Right atrium auricular region (tissue), 2 donors: ENCODE measurements at regions not wholly inside any gene's neighbourhood (a gene's known extent, or its start where the extent isn't known, plus 50 kb on each side); places are given as distances from the start of the nearest gene placed in this dataset.

Experiments
- DNase-seq: peaks from one replicate; pipeline ENCODE4 v3.0.0-alpha.2; 2019; ENCODE audit warnings: low spot score
- H3K27ac ChIP-seq, 2 donors: fragments of 200-600 bp; sonication (generic); 1 replicate in 1 of 2; 2 replicates in 1 of 2; pipeline ENCODE4 v1.5.1; 2016 to 2019
- H3K27me3 ChIP-seq, 2 donors: fragments of 200-600 bp; sonication (generic); one replicate each; pipeline versions ENCODE4 v1.5.1 to v1.6.0; 2017 to 2019
- H3K36me3 ChIP-seq: fragments of 200-600 bp; sonication (generic); one replicate; pipeline ENCODE4 v1.5.1; 2016
- H3K4me1 ChIP-seq, 2 donors: fragments of 200-600 bp; sonication (generic); one replicate each; pipeline versions ENCODE4 v1.5.1 to v1.6.0; 2017 to 2019
- H3K4me3 ChIP-seq, 2 donors: fragments of 200-600 bp; sonication (generic); 1 replicate in 1 of 2; 2 replicates in 1 of 2; pipeline ENCODE4 v1.5.1; 2017 to 2019; ENCODE audit warnings: mild to moderate bottlenecking in 1 of 2, moderate library complexity in 1 of 2
- H3K9me3 ChIP-seq, 2 donors: fragments of 200-600 bp; sonication (generic); one replicate each; pipeline ENCODE4 v1.5.1; 2019
- CTCF ChIP-seq, 2 donors: fragments of 200-600 bp; sonication (generic); IDR thresholded peaks; one replicate each; pipeline ENCODE4 v1.5.1; 2019; ENCODE audit warnings: antibody characterized with exemption in 2 of 2

- Histone ChIP-seq H3K4me1 (no peaks in the 10 kb centered on the region), H3K4me3 (no peak overlapping the region), H3K9me3 (no peaks in the 10 kb centered on the region), H3K27me3 (no peaks in the 10 kb centered on the region), H3K36me3 (no peaks in the 10 kb centered on the region), H3K27ac (no peak overlapping the region)
- DNase-seq: no peak
- TF ChIP-seq CTCF (IDR thresholded peaks at IDR 0.05): no peak
These were observed 436.7 kb downstream of the PDCD6IP start for GRCh38 chr3:34235096-34235495.

GRCh38 chr3:34237946-34238345 is 439.5 kb downstream of the PDCD6IP start:
- Histone ChIP-seq H3K36me3 (no peaks in the 10 kb centered on the region), H3K27ac (no peak overlapping the region), H3K9me3 (no peaks in the 10 kb centered on the region), H3K4me1 (no peaks in the 10 kb centered on the region), H3K4me3 (no peak overlapping the region), H3K27me3 (no peaks in the 10 kb centered on the region)
- no peak for DNase-seq
- TF ChIP-seq CTCF (IDR thresholded peaks at IDR 0.05): no peak

GRCh38 chr3:34238407-34238806 is 440.0 kb downstream of the PDCD6IP start:
- DNase-seq: no peak
- TF ChIP-seq CTCF (IDR thresholded peaks at IDR 0.05): no peak
- Histone ChIP-seq H3K9me3 (no peaks in the 10 kb centered on the region), H3K36me3 (no peaks in the 10 kb centered on the region), H3K27ac (no peak overlapping the region), H3K27me3 (no peaks in the 10 kb centered on the region), H3K4me1 (no peaks in the 10 kb centered on the region), H3K4me3 (no peak overlapping the region)

- no peak for TF ChIP-seq CTCF (IDR thresholded peaks at IDR 0.05)
- no peaks in the 10 kb centered on the region for H3K36me3 ChIP-seq
- H3K27ac ChIP-seq: no peak overlapping the region
- H3K9me3 ChIP-seq: no peaks in the 10 kb centered on the region
- no peak overlapping the region for H3K4me3 ChIP-seq
- H3K27me3 ChIP-seq: no peaks in the 10 kb centered on the region
- DNase-seq: no peak
- no peaks in the 10 kb centered on the region for H3K4me1 ChIP-seq
These were observed 440.9 kb downstream of the PDCD6IP start for GRCh38 chr3:34239287-34239686.

- no peaks in the 10 kb centered on the region for H3K4me1 ChIP-seq
- H3K27me3 ChIP-seq: no peaks in the 10 kb centered on the region
- no peak overlapping the region for H3K27ac ChIP-seq
- no peak for TF ChIP-seq CTCF (IDR thresholded peaks at IDR 0.05)
- no peaks in the 10 kb centered on the region for H3K36me3 ChIP-seq
- DNase-seq: no peak
- no peaks in the 10 kb centered on the region for H3K9me3 ChIP-seq
- no peak overlapping the region for H3K4me3 ChIP-seq
These were observed 441.4 kb downstream of the PDCD6IP start for GRCh38 chr3:34239875-34240274.

- Histone ChIP-seq H3K27ac (no peak overlapping the region), H3K9me3 (no peaks in the 10 kb centered on the region), H3K36me3 (no peaks in the 10 kb centered on the region), H3K4me1 (no peaks in the 10 kb centered on the region), H3K27me3 (no peaks in the 10 kb centered on the region), H3K4me3 (no peak overlapping the region)
- DNase-seq: no peak
- TF ChIP-seq CTCF (IDR thresholded peaks at IDR 0.05): no peak
These were observed 449.0 kb downstream of the PDCD6IP start for GRCh38 chr3:34247401-34247800.
